H1 (cell line): ENCODE measurements at regions not wholly inside any gene's neighbourhood (a gene's known extent, or its start where the extent isn't known, plus 50 kb on each side); places are given as distances from the start of the nearest gene placed in this dataset.

Experiments used
- CREB1 ChIP-seq: IDR thresholded peaks from 2 replicates; pipeline ENCODE4 v1.6.1; 2012; ENCODE audit warnings: inconsistent platforms
- CTCF ChIP-seq, 3 experiments: IDR thresholded peaks; 1 replicate in 2 of 3; 2 replicates in 1 of 3; pipeline versions ENCODE4 v1.5.1 to v1.6.1; 2011; ENCODE audit warnings: low read length in 3 of 3, mild to moderate bottlenecking in 3 of 3, inconsistent platforms in 2 of 3, low read depth in 1 of 3, moderate library complexity in 1 of 3; ENCODE audit not compliant: insufficient read depth in 1 of 3; ENCODE audit errors: control extremely low read depth in 1 of 3
- MAX ChIP-seq: IDR thresholded peaks from 2 replicates; pipeline ENCODE4 v1.6.1; 2012; ENCODE audit warnings: inconsistent platforms
- NRF1 ChIP-seq: IDR thresholded peaks from 2 replicates; pipeline ENCODE4 v1.6.1; 2011; ENCODE audit warnings: mild to moderate bottlenecking, low read depth, low read length, improper control_type of control experiment
- POLR2A ChIP-seq, 2 experiments: IDR thresholded peaks; 1 replicate in 1 of 2; 2 replicates in 1 of 2; pipeline ENCODE4 v1.6.1; 2011; ENCODE audit warnings: low read depth in 2 of 2, low read length in 2 of 2, mild to moderate bottlenecking in 2 of 2; ENCODE audit errors: control extremely low read depth in 1 of 2
- POLR2AphosphoS5 ChIP-seq: IDR thresholded peaks from 2 replicates; pipeline ENCODE4 v1.6.1; 2011; ENCODE audit warnings: low read depth, low read length
- RNF2 ChIP-seq: fragments of 200-900, 300-1000 bp; sonication (generic); IDR thresholded peaks from 2 replicates; pipeline ENCODE4 v1.7.1; 2016; ENCODE audit warnings: borderline replicate concordance, low read depth, mild to moderate bottlenecking, antibody characterized with exemption, low read length; ENCODE audit not compliant: poor library complexity, severe bottlenecking; ENCODE audit errors: missing control alignments
- SIN3A ChIP-seq, 2 experiments: IDR thresholded peaks in 1 of 2; conservative IDR thresholded peaks in 1 of 2; 2 replicates each; pipeline ENCODE4 v1.6.1; 2011 to 2012; ENCODE audit warnings: low read length in 2 of 2, improper control_type of control experiment in 1 of 2, low read depth in 1 of 2, mild to moderate bottlenecking in 1 of 2
- SP2 ChIP-seq: IDR thresholded peaks from 2 replicates; pipeline ENCODE4 v1.6.1; 2012; ENCODE audit warnings: mild to moderate bottlenecking, low read length, inconsistent platforms
- SUZ12 ChIP-seq: fragments of 200-600 bp; sonication (generic); IDR thresholded peaks from 2 replicates; pipeline ENCODE4 v1.6.1; 2012; ENCODE audit warnings: mild to moderate bottlenecking, inconsistent platforms, low read length, moderate library complexity, mixed read lengths
- TAF1 ChIP-seq: IDR thresholded peaks from 2 replicates; pipeline ENCODE4 v1.6.1; 2011; ENCODE audit warnings: mild to moderate bottlenecking, low read depth, low read length
- TCF12 ChIP-seq: IDR thresholded peaks from 2 replicates; pipeline ENCODE4 v1.6.1; 2011; ENCODE audit warnings: low read depth, mild to moderate bottlenecking, low read length

GRCh38 chr6:51467231-51467952 is 620.0 kb downstream of the PKHD1 start:
- no peak for TF ChIP-seq CREB1
- TF ChIP-seq SP2: no peak
- TF ChIP-seq NRF1: no peak
- TF ChIP-seq SUZ12: no peak
- TF ChIP-seq MAX: no peak
- no peak for TF ChIP-seq CTCF (IDR thresholded peaks at IDR 0.05; ENCODE audit: control extremely low read depth in 1 of 3, insufficient read depth in 1 of 3, low read depth in 1 of 3, low read length in 3 of 3)
- no peak for TF ChIP-seq TAF1
- no peak for TF ChIP-seq POLR2A (IDR thresholded peaks at IDR 0.05; ENCODE audit: control extremely low read depth in 1 of 2, low read depth in 2 of 2, low read length in 2 of 2)
- no peak for TF ChIP-seq SIN3A (conservative IDR thresholded peaks at IDR 0.05 in 1 of 2, IDR thresholded peaks at IDR 0.05 in 1 of 2; ENCODE audit: low read depth in 1 of 2, low read length in 2 of 2)
- TF ChIP-seq POLR2AphosphoS5: no peak
- TF ChIP-seq RNF2: no peak
- no peak for TF ChIP-seq TCF12
